ENCODE measurements at regions not wholly inside any gene's neighbourhood (a gene's known extent, or its start where the extent isn't known, plus 50 kb on each side); places are given as distances from the start of the nearest gene placed in this dataset.

GRCh38 chr4:122309988-122310626, 68.7 kb upstream of the ADAD1 start:
- no peak for DNase-seq

GRCh38 chr4:122313006-122313646, 65.7 kb upstream of the ADAD1 start:
- no peak for DNase-seq

GRCh38 chr4:122326908-122327307, 51.9 kb upstream of the ADAD1 start:
- no peak for DNase-seq

GRCh38 chr4:122328893-122329292, 49.9 kb upstream of the ADAD1 start:
- DNase-seq = no peak

Measured in NCI-H2081 (cell line).